ENCODE measurements at regions not wholly inside any gene's neighbourhood (a gene's known extent, or its start where the extent isn't known, plus 50 kb on each side); places are given as distances from the start of the nearest gene placed in this dataset.

- Histone ChIP-seq H3K27ac (replicated peaks) (no peak overlapping the region), H3K4me3 (replicated peaks; ENCODE audit: insufficient read depth, low read length) (no peak overlapping the region), H3K27me3 (ENCODE audit: insufficient read depth, poor library complexity, severe bottlenecking) (no peaks in the 10 kb centered on the region)
- TF ChIP-seq CTCF (IDR thresholded peaks at IDR 0.05; ENCODE audit: insufficient read depth, low read length): no peak
- TF ChIP-seq SPI1 (IDR thresholded peaks at IDR 0.05; ENCODE audit: borderline replicate concordance, low read depth): no peak
- no peak for TF ChIP-seq POLR2AphosphoS5 (IDR thresholded peaks at IDR 0.05; ENCODE audit: low read depth)
- TF ChIP-seq REST (IDR thresholded peaks at IDR 0.05; ENCODE audit: insufficient replicate concordance, low read depth): no peak
- TF ChIP-seq GABPA (IDR thresholded peaks at IDR 0.05; ENCODE audit: low read depth): no peak
- no peak for DNase-seq (ENCODE audit: low read depth in 1 of 2, low spot score in 1 of 2)
Observed at GRCh38 chrX:14361435-14361834, 167.9 kb upstream of the GLRA2 start.

- no peak overlapping the region for H3K4me3 ChIP-seq (replicated peaks; ENCODE audit: insufficient read depth, low read length)
- no peak for DNase-seq (ENCODE audit: low read depth in 1 of 2, low spot score in 1 of 2)
- no peak overlapping the region for H3K27ac ChIP-seq (replicated peaks)
- TF ChIP-seq GABPA (IDR thresholded peaks at IDR 0.05; ENCODE audit: low read depth) (no peak), SPI1 (IDR thresholded peaks at IDR 0.05; ENCODE audit: borderline replicate concordance, low read depth) (no peak), CTCF (IDR thresholded peaks at IDR 0.05; ENCODE audit: insufficient read depth, low read length) (no peak), REST (IDR thresholded peaks at IDR 0.05; ENCODE audit: insufficient replicate concordance, low read depth) (no peak), POLR2AphosphoS5 (IDR thresholded peaks at IDR 0.05; ENCODE audit: low read depth) (no peak)
- no peaks in the 10 kb centered on the region for H3K27me3 ChIP-seq (ENCODE audit: insufficient read depth, poor library complexity, severe bottlenecking)
Observed at GRCh38 chrX:14359727-14360126, 169.6 kb upstream of the GLRA2 start.

- H3K27ac ChIP-seq (replicated peaks): no peak overlapping the region
- DNase-seq (ENCODE audit: low read depth in 1 of 2, low spot score in 1 of 2): no peak
- H3K27me3 ChIP-seq (ENCODE audit: insufficient read depth, poor library complexity, severe bottlenecking): no peaks in the 10 kb centered on the region
- H3K4me3 ChIP-seq (replicated peaks; ENCODE audit: insufficient read depth, low read length): no peak overlapping the region
- TF ChIP-seq REST (IDR thresholded peaks at IDR 0.05; ENCODE audit: insufficient replicate concordance, low read depth) (no peak), POLR2AphosphoS5 (IDR thresholded peaks at IDR 0.05; ENCODE audit: low read depth) (no peak), SPI1 (IDR thresholded peaks at IDR 0.05; ENCODE audit: borderline replicate concordance, low read depth) (no peak), CTCF (IDR thresholded peaks at IDR 0.05; ENCODE audit: insufficient read depth, low read length) (no peak), GABPA (IDR thresholded peaks at IDR 0.05; ENCODE audit: low read depth) (no peak)
Observed at GRCh38 chrX:14359316-14359715, 170.0 kb upstream of the GLRA2 start.
